Dermis blood vessel endothelial cell (primary cell): ENCODE measurements at regions not wholly inside any gene's neighbourhood (a gene's known extent, or its start where the extent isn't known, plus 50 kb on each side); places are given as distances from the start of the nearest gene placed in this dataset.
A peak's percentile ranks its signal among the peaks of the same experiment; 100 is the strongest.

ENCODE experiments used
- DNase-seq: peaks from one replicate; pipeline ENCODE4 v3.0.0; 2010

- DNase-seq = no peak
Observed at GRCh38 chr2:550860-551567, 126.2 kb downstream of the TMEM18 start.

DNA sequence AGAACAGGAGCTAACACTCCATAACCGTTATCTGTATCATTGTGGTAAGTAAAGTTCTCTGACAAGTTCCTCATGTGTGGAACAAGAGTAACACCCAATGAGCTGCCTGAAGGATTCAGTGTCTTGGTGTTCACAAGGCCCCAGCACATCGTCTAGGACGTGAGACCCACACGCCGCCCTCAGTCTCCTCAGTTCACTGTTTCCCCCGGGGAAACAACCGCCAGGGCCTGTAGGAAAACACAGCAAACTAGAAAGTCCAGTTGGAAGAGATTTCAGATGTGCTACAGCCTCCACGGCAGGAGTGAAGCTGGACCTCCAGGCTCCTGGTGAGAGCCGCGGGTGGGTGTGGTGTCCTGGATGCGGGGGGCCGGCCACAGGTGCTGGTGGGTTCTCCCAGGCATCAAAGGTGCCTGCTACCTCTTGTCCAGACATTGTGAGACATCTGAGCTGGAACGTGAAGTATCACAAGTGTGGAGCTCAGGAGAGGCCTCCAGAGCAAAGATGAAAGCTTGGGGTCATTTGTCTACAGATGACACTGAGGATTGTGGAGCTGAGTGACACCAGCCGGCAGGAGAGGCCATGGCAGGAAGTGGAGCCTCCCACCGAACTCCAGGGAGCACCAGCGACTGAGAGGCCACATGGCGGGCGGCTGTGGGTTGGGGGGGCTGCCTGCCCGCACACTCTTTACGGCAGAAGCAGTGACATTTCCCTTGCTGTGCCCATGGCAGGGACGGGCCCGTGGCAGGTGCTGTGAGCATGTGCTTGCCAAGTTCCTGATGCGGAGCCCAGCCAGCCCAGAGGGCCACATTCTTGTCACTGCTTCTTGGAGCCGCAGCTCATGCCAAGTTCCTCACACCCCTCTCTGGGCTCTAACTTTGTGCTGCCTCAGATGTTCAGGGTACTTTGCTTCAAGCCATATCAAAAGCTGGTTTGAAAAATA is 131.2 kb downstream of the TMEM18 start:
- DNase-seq = no peak

- no peak for DNase-seq
Observed at GRCh38 chr2:545228-545627, 132.0 kb downstream of the TMEM18 start.

DNA sequence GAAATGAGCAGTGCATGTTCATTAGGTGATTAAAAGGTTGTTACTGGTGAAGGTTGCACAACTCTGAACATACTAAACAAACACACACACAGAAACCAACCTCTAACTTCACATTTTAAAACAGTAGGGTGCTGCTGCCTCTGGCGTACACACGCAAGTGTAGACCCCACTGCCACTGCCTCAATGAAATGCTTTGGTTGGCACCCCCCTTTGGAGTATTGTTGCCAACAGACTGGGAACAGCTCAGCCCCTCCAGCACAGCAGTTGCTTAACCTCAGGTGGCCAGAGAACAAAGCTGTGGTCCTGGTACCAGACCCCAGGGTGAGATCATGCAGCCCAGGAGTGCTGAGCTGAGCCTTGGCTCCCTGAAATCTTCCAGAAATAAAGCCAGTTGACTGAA is 138.6 kb downstream of the TMEM18 start:
- no peak for DNase-seq

DNA sequence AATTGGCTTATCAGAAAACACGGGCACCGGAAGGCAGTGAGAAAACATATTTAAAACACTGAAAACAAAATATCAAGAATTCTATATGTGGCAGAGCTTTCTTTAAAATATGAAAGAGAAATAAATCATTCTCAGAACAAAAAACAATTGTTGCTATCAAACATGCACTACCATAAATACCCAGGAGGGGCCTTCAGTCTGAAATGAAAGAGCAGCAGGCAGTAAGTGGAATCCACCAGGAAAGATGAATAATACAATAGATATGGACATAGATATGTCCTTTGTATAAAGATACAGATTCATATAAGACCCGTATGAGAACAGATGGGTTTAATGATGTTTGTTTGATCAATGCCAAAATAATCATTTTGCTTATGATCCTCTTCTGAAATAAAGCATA is 142.0 kb downstream of the TMEM18 start:
- no peak for DNase-seq

DNA sequence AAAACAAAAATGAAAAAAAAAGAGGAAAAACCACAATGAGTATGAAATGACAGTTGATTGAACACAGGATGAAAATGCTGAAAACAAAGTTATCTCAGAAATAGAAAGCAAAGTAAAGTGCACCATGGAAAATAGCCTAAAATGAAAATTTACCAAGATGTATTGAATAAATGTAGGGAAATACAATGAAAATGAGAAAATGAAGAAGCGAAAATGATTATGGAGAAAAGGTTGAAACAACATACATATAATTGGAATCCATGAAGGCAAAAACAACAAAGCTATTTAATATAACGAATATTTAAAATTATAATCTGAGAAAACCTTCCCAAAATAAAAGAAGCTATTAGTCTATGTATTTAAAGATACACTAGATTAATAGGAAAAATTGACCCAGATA is 147.4 kb downstream of the TMEM18 start:
- no peak for DNase-seq

DNA sequence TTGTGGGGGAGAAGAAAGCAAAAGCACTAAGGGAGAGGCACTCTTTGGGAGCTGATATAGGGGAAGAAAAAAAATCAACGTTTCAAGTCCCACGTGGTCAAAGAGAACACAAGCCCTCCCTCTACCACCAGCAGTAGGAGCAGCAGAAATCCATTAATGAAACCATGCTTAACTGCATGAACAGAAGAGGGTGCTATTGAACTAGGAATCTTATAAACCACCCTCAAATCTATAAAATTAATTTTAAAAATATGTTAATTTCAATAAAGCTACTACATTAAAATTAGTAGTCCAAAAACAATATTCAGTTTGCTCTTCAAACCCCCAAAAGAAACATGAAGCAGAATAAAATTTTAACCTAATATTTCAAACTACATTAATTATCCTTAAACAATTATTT is 147.8 kb downstream of the TMEM18 start:
- peak; percentile 3 for DNase-seq

GRCh38 chr2:527581-527980 is 149.6 kb downstream of the TMEM18 start:
- DNase-seq = no peak

- DNase-seq = no peak
Observed at GRCh38 chr2:526918-527317, 150.3 kb downstream of the TMEM18 start.

- DNase-seq = no peak
Observed at GRCh38 chr2:525611-526010, 151.6 kb downstream of the TMEM18 start.

DNA sequence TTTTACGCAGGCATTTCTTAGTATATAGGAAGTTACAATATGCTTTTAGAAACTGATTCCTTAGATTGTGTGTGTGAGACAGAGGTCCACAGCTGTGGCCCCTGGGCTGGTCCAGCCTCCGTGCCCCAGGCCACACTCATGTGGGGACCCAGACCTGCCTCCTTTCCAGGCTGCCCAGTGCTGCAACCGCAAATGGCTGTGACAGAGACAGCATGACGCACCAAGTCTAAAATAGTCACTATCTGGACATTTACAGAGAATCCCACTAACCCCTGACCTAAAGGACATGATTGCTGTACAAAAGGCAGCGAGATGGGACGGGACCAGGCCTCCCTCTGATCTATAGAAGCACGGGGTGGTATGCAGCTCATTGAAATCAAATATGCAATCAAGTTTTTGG is 152.2 kb downstream of the TMEM18 start:
- no peak for DNase-seq

GRCh38 chr2:524442-524841 is 152.8 kb downstream of the TMEM18 start:
- no peak for DNase-seq

GRCh38 chr2:523698-524270 is 153.4 kb downstream of the TMEM18 start:
- no peak for DNase-seq

- DNase-seq = no peak
Observed at GRCh38 chr2:522776-523175, 154.4 kb downstream of the TMEM18 start.

GRCh38 chr2:521853-522530 is 155.2 kb downstream of the TMEM18 start:
- DNase-seq = no peak

- DNase-seq = no peak
Observed at GRCh38 chr2:520663-521340, 156.4 kb downstream of the TMEM18 start.

GRCh38 chr2:516944-517343 is 160.3 kb downstream of the TMEM18 start:
- no peak for DNase-seq

DNA sequence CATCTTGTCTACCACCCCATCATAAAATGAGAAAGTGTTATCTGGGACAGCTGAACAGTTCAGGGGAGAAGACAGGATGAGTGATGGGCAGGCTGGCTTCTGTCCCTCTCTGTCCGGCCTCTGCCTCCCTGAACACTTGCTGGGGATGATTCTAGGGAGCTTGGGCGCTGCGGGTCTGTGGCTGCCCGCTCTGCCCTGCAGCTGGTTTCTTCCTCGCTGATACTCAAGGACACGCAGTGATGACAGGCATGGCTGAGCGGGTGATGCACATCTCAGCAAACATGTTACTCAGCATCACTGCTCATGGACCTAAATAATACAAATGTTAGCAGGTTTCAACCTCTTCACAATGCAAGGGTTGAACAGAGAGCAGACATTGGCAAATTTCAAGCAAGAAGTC is 161.1 kb downstream of the TMEM18 start:
- DNase-seq = no peak

GRCh38 chr2:515441-516127 is 161.6 kb downstream of the TMEM18 start:
- DNase-seq = no peak

DNA sequence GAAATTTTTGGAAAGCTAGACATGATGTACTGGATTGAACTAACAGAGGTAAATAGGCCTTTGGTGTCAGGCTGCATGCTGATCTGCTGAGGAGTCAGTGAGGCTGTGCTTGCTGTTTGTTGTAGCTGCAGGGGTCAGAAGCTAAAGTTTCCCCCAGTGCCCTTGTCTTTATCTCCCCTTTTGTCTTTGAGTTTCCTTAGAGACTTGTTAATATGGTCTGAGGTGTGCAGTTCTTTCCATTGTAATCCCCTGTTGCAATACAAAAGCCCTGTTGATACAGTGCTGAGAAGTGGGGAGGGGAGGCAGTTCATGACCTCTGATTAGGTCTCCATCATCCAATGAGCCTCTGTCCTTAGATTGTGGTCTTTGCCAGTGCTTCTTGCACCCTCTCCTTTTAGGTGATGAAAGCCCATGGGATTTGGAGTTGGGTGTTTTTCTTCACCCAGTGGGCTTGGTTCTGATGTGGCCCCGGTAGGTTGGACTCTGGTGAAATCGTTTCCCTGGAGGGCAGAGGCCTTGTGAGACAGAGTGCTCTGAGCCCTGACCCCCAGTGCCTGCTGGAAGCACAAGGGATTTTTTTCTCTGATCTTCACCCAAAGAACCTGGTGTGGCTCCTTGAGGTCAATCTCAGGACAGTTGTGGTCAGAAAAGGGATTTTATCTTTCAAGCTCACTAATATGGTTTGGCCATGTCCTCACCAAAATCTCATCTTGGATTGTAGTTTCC is 163.1 kb downstream of the TMEM18 start:
- no peak for DNase-seq

DNA sequence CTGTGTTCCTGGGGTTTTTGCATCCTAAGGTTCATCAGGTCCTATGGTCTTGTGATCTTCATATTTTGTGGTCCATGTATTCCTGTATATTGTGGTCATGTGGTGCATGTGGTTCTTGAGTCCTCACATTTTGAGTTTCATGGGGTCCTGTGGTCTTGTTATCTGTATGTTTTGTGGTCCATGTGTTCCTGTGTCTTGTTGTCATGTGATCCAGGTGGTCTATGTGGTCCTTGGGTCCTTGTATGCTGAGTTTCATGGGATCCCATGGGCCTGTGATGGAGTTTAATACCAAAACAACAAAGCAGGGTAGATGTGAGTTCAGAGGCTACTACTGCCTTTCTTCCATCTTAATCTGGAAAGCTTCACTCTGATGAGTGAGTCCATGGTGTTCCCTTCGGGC is 166.4 kb downstream of the TMEM18 start:
- DNase-seq = no peak
